Endothelial cell of umbilical vein (primary cell): ENCODE measurements at regions not wholly inside any gene's neighbourhood (a gene's known extent, or its start where the extent isn't known, plus 50 kb on each side); places are given as distances from the start of the nearest gene placed in this dataset.

Experiments
- POLR2A ChIP-seq: IDR thresholded peaks from 2 replicates; pipeline ENCODE4 v1.6.1; 2012; ENCODE audit warnings: low read depth, mild to moderate bottlenecking, control low read depth, low read length
- TF ChIP-seq, protein P1 (sequence below), 2 donors: IDR thresholded peaks; 1 replicate in 1 of 2; 2 replicates in 1 of 2; pipeline ENCODE4 v1.5.1; 2011; ENCODE audit warnings: low read length in 2 of 2, mild to moderate bottlenecking in 2 of 2, moderate library complexity in 2 of 2, control low read depth in 1 of 2, inconsistent platforms in 1 of 2, low read depth in 1 of 2; ENCODE audit not compliant: insufficient read depth in 1 of 2; ENCODE audit errors: extremely low read depth in 1 of 2
- TF ChIP-seq, protein P2 (sequence below): IDR thresholded peaks from 2 replicates; pipeline ENCODE4 v1.6.1; 2011; ENCODE audit not compliant: insufficient read depth, insufficient read length

DNA sequence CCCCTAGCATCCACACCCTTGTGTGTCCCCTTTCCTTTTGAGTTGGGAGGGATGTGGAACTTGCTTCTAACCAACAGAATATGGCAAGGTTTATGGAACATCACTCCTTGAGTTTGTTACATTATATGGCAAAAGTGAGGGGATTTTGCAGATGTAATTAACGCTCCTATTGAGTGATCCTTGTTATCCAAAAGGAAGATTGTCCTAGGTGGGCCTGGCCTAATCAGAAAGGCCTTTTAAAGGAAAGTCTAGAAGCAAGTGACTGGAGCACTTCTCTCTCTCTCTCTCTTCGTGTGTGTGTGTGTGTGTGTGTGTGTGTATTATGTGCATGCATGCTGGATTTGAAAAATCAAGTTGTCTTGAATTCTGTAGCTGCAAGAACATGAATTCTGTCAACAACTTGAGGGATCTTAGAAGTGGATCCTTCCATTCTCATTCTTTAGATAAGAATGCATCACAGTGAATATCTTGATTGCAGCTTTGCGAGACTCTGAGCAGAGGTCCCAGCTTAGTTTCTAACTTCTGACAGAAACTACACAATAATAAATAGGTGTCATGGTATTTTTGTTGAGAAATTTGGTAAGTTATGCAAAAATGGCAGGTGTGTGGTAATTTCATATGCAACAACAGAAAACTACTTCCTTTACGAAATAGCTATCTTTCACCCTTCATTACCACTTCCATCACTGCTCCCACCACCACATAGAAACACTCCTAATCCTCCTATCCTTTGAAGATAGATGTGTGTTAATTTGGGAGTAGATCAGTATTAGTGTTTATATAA lies 360.9 kb upstream of the CBLB start:
- TF ChIP-seq, protein P1, sequence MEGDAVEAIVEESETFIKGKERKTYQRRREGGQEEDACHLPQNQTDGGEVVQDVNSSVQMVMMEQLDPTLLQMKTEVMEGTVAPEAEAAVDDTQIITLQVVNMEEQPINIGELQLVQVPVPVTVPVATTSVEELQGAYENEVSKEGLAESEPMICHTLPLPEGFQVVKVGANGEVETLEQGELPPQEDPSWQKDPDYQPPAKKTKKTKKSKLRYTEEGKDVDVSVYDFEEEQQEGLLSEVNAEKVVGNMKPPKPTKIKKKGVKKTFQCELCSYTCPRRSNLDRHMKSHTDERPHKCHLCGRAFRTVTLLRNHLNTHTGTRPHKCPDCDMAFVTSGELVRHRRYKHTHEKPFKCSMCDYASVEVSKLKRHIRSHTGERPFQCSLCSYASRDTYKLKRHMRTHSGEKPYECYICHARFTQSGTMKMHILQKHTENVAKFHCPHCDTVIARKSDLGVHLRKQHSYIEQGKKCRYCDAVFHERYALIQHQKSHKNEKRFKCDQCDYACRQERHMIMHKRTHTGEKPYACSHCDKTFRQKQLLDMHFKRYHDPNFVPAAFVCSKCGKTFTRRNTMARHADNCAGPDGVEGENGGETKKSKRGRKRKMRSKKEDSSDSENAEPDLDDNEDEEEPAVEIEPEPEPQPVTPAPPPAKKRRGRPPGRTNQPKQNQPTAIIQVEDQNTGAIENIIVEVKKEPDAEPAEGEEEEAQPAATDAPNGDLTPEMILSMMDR (IDR thresholded peaks at IDR 0.05; ENCODE audit: extremely low read depth in 1 of 2, insufficient read depth in 1 of 2, low read depth in 1 of 2, low read length in 2 of 2) = no peak
- TF ChIP-seq POLR2A = no peak
- TF ChIP-seq, protein P2, sequence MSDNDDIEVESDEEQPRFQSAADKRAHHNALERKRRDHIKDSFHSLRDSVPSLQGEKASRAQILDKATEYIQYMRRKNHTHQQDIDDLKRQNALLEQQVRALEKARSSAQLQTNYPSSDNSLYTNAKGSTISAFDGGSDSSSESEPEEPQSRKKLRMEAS = no peak
